NCI-H1694 (cell line): ENCODE measurements at regions not wholly inside any gene's neighbourhood (a gene's known extent, or its start where the extent isn't known, plus 50 kb on each side); places are given as distances from the start of the nearest gene placed in this dataset.

Source experiments
- DNase-seq: peaks from one replicate; lab custom pipeline; 2025; lab: John Stamatoyannopoulos, UW

- DNase-seq: no peak
Measured at GRCh38 chr6:19736066-19736465, 101.1 kb upstream of the ID4 start.

- no peak for DNase-seq
Measured at GRCh38 chr6:19738010-19738409, 99.2 kb upstream of the ID4 start.

- no peak for DNase-seq
Measured at GRCh38 chr6:19749722-19750121, 87.4 kb upstream of the ID4 start.

GRCh38 chr6:19752746-19753145 lies 84.4 kb upstream of the ID4 start:
- DNase-seq: peak; percentile 32

GRCh38 chr6:19753826-19754225 lies 83.3 kb upstream of the ID4 start:
- peak; percentile 82 for DNase-seq

- peak; percentile 3 for DNase-seq
Measured at GRCh38 chr6:19754686-19755085, 82.5 kb upstream of the ID4 start.

- no peak for DNase-seq
Measured at GRCh38 chr6:19755181-19755580, 82.0 kb upstream of the ID4 start.

GRCh38 chr6:19757036-19757435 lies 80.1 kb upstream of the ID4 start:
- DNase-seq: no peak

GRCh38 chr6:19759117-19759880 lies 77.9 kb upstream of the ID4 start:
- DNase-seq: no peak

- no peak for DNase-seq
Measured at GRCh38 chr6:19761121-19761520, 76.0 kb upstream of the ID4 start.

GRCh38 chr6:19771753-19772336 lies 65.3 kb upstream of the ID4 start:
- no peak for DNase-seq

- no peak for DNase-seq
Measured at GRCh38 chr6:19772891-19773290, 64.3 kb upstream of the ID4 start.

- no peak for DNase-seq
Measured at GRCh38 chr6:19781269-19781668, 55.9 kb upstream of the ID4 start.

GRCh38 chr6:19782588-19782987 lies 54.6 kb upstream of the ID4 start:
- no peak for DNase-seq
